Activated CD4-positive, alpha-beta T cell treated with anti-CD3 and anti-CD28 coated beads, Interleukin-10, Interleukin-2, amounts not matched to agents 100 ng/mL and 50 ng/mL, durations not matched to agents 16 hours and 8 hours (primary cell): ENCODE measurements at regions not wholly inside any gene's neighbourhood (a gene's known extent, or its start where the extent isn't known, plus 50 kb on each side); places are given as distances from the start of the nearest gene placed in this dataset.

ENCODE experiments used
- DNase-seq: peaks from one replicate; pipeline ENCODE4 v3.0.0-alpha.2; 2020

GRCh38 chr12:75833268-75833667, 198.3 kb downstream of the PHLDA1 start:
- no peak for DNase-seq

- DNase-seq = no peak
Observed at GRCh38 chr12:75831402-75831801, 200.2 kb downstream of the PHLDA1 start.

- no peak for DNase-seq
Observed at GRCh38 chr12:75827061-75827460, 204.5 kb downstream of the PHLDA1 start.

GRCh38 chr12:75825686-75826085, 205.9 kb downstream of the PHLDA1 start:
- DNase-seq = no peak

GRCh38 chr12:75823475-75823874, 208.1 kb downstream of the PHLDA1 start:
- DNase-seq = no peak

- no peak for DNase-seq
Observed at GRCh38 chr12:75822416-75822815, 209.2 kb downstream of the PHLDA1 start.

- no peak for DNase-seq
Observed at GRCh38 chr12:75820848-75821578, 210.6 kb downstream of the PHLDA1 start.

GRCh38 chr12:75820071-75820470, 211.5 kb downstream of the PHLDA1 start:
- no peak for DNase-seq

GRCh38 chr12:75819512-75819911, 212.1 kb downstream of the PHLDA1 start:
- no peak for DNase-seq

- DNase-seq = no peak
Observed at GRCh38 chr12:75818863-75819262, 212.7 kb downstream of the PHLDA1 start.

GRCh38 chr12:75816897-75817296, 214.7 kb downstream of the PHLDA1 start:
- DNase-seq = peak; percentile 44

GRCh38 chr12:75815756-75816155, 215.8 kb downstream of the PHLDA1 start:
- DNase-seq = no peak

GRCh38 chr12:75814851-75815754, 216.5 kb downstream of the PHLDA1 start:
- DNase-seq = peak; percentile 30

GRCh38 chr12:75813072-75813471, 218.5 kb downstream of the PHLDA1 start:
- peak; percentile 57 for DNase-seq

- DNase-seq = peak; percentile 56
Observed at GRCh38 chr12:75812271-75813018, 219.1 kb downstream of the PHLDA1 start.

GRCh38 chr12:75809746-75810145, 221.8 kb downstream of the PHLDA1 start:
- DNase-seq = no peak

GRCh38 chr12:75807494-75807893, 224.1 kb downstream of the PHLDA1 start:
- DNase-seq = no peak

- DNase-seq = no peak
Observed at GRCh38 chr12:75805905-75806304, 225.7 kb downstream of the PHLDA1 start.

- no peak for DNase-seq
Observed at GRCh38 chr12:75805320-75805719, 226.3 kb downstream of the PHLDA1 start.

- DNase-seq = peak; percentile 7
Observed at GRCh38 chr12:75798136-75798926, 233.2 kb downstream of the PHLDA1 start.

GRCh38 chr12:75795125-75795524, 236.5 kb downstream of the PHLDA1 start:
- DNase-seq = no peak

GRCh38 chr12:75792687-75793086, 238.9 kb downstream of the PHLDA1 start:
- no peak for DNase-seq
